ENCODE measurements at regions not wholly inside any gene's neighbourhood (a gene's known extent, or its start where the extent isn't known, plus 50 kb on each side); places are given as distances from the start of the nearest gene placed in this dataset.

- TF ChIP-seq, protein P1, sequence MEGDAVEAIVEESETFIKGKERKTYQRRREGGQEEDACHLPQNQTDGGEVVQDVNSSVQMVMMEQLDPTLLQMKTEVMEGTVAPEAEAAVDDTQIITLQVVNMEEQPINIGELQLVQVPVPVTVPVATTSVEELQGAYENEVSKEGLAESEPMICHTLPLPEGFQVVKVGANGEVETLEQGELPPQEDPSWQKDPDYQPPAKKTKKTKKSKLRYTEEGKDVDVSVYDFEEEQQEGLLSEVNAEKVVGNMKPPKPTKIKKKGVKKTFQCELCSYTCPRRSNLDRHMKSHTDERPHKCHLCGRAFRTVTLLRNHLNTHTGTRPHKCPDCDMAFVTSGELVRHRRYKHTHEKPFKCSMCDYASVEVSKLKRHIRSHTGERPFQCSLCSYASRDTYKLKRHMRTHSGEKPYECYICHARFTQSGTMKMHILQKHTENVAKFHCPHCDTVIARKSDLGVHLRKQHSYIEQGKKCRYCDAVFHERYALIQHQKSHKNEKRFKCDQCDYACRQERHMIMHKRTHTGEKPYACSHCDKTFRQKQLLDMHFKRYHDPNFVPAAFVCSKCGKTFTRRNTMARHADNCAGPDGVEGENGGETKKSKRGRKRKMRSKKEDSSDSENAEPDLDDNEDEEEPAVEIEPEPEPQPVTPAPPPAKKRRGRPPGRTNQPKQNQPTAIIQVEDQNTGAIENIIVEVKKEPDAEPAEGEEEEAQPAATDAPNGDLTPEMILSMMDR (IDR thresholded peaks at IDR 0.05), result no peak
- TF ChIP-seq POLR2A (IDR thresholded peaks at IDR 0.05), result no peak
These were observed 455.3 kb downstream of the KCTD8 start for GRCh38 chr4:43993196-43993902.

Measured in body of pancreas (tissue), 4 donors.